WTC11 (cell line): ENCODE measurements at regions not wholly inside any gene's neighbourhood (a gene's known extent, or its start where the extent isn't known, plus 50 kb on each side); places are given as distances from the start of the nearest gene placed in this dataset.

Experiments
- ATAC-seq: fragments of 200-7000 bp; cut with Tn5 transposase; 2 replicates; pipeline ENCODE4 v1.10.0; 2021; ENCODE audit warnings: mild to moderate bottlenecking, moderate library complexity
- CTCF ChIA-PET: fragments of 300-600 bp; sonication (Branson Sonifier 250); formaldehyde crosslinking; loops from one replicate; lab custom pipeline; 2021; ENCODE audit warnings: antibody characterized with exemption; lab: Charles Lee
- POLR2A ChIA-PET: fragments of 350-600 bp; sonication (Branson Sonifier 250); formaldehyde crosslinking; loops from one replicate; lab custom pipeline; 2021; ENCODE audit warnings: antibody characterized with exemption; lab: Charles Lee
- DNase-seq: peaks from one replicate; pipeline ENCODE4 v3.0.0; 2021; ENCODE audit warnings: low spot score
- H3K27ac Mint-ChIP-seq: 2 replicates; pipeline ENCODE4 v1.8.0; 2021; ENCODE audit warnings: mixed read lengths
- H3K27me3 Mint-ChIP-seq: 2 replicates; pipeline ENCODE4 v1.8.0; 2021; ENCODE audit warnings: low read depth, mild to moderate bottlenecking, moderate library complexity, mixed read lengths
- H3K36me3 Mint-ChIP-seq: 2 replicates; pipeline ENCODE4 v1.8.0; 2021; ENCODE audit warnings: mixed read lengths
- H3K4me1 Mint-ChIP-seq: 2 replicates; pipeline ENCODE4 v1.8.0; 2022; ENCODE audit warnings: mixed read lengths
- H3K4me3 Mint-ChIP-seq: 2 replicates; pipeline ENCODE4 v1.8.0; 2021; ENCODE audit warnings: mild to moderate bottlenecking, moderate library complexity, mixed read lengths
- H3K9me3 Mint-ChIP-seq: 2 replicates; pipeline ENCODE4 v1.8.0; 2021; ENCODE audit warnings: mixed read lengths
- ATF1 ChIP-seq: sonication (generic); formaldehyde crosslinking; IDR thresholded peaks from 2 replicates; pipeline ENCODE4 v1.8.1; 2023; ENCODE audit warnings: mild to moderate bottlenecking, moderate library complexity, missing genetic modification reagents
- ESRRA ChIP-seq: sonication (generic); formaldehyde crosslinking; IDR thresholded peaks from 2 replicates; pipeline ENCODE4 v1.8.1; 2022; ENCODE audit warnings: mild to moderate bottlenecking, missing genetic modification reagents, borderline replicate concordance
- ETV6 ChIP-seq: sonication (generic); formaldehyde crosslinking; IDR thresholded peaks from 2 replicates; pipeline ENCODE4 v1.8.1; 2022; ENCODE audit warnings: mild to moderate bottlenecking, missing genetic modification reagents
- GTF2I ChIP-seq: fragments of 250-450 bp; sonication (Bioruptor Pico); conservative IDR thresholded peaks from 2 replicates; pipeline ENCODE4 v1.4.0; 2021; ENCODE audit warnings: mild to moderate bottlenecking
- NFATC4 ChIP-seq: fragments of 250-450 bp; sonication (Bioruptor Pico); IDR thresholded peaks from 2 replicates; pipeline ENCODE4 v1.9.0; 2021; ENCODE audit warnings: mild to moderate bottlenecking
- NR1H2 ChIP-seq: sonication (generic); formaldehyde crosslinking; IDR thresholded peaks from 2 replicates; pipeline ENCODE4 v1.9.0; 2021; ENCODE audit warnings: mild to moderate bottlenecking, moderate library complexity, missing genetic modification reagents
- NR3C1 ChIP-seq: sonication (generic); formaldehyde crosslinking; conservative IDR thresholded peaks from 2 replicates; pipeline ENCODE4 v1.8.1; 2023; ENCODE audit warnings: low read depth, mild to moderate bottlenecking, missing genetic modification reagents
- ZBTB21 ChIP-seq: sonication (generic); formaldehyde crosslinking; IDR thresholded peaks from 2 replicates; pipeline ENCODE4 v1.8.1; 2023; ENCODE audit warnings: mild to moderate bottlenecking, missing genetic modification reagents, borderline replicate concordance
- ZNF121 ChIP-seq: sonication (generic); formaldehyde crosslinking; IDR thresholded peaks from 2 replicates; pipeline ENCODE4 v1.8.0; 2023; ENCODE audit warnings: missing genetic modification reagents
- ZNF263 ChIP-seq: sonication (generic); formaldehyde crosslinking; IDR thresholded peaks from 2 replicates; pipeline ENCODE4 v1.8.1; 2022; ENCODE audit warnings: low read depth, mild to moderate bottlenecking, moderate library complexity, missing genetic modification reagents
- ZNF416 ChIP-seq: fragments of 250-450 bp; sonication (Bioruptor Pico); IDR thresholded peaks from 2 replicates; pipeline ENCODE4 v1.9.0; 2021; ENCODE audit warnings: mild to moderate bottlenecking, inconsistent platforms
- ZNF671 ChIP-seq: fragments of 250-450 bp; sonication (Bioruptor Pico); IDR thresholded peaks from 2 replicates; pipeline ENCODE4 v1.8.0; 2021; ENCODE audit warnings: mild to moderate bottlenecking
- TF ChIP-seq, protein P1 (sequence below): fragments of 250-450 bp; sonication (Bioruptor Pico); IDR thresholded peaks from 2 replicates; pipeline ENCODE4 v1.9.0; 2021; ENCODE audit warnings: mild to moderate bottlenecking
- TF ChIP-seq, protein P2 (sequence below): fragments of 250-450 bp; sonication (Bioruptor Pico); conservative IDR thresholded peaks from 2 replicates; pipeline ENCODE4 v1.9.0; 2021; ENCODE audit warnings: mild to moderate bottlenecking
- TF ChIP-seq, protein P3 (sequence below): sonication (generic); formaldehyde crosslinking; IDR thresholded peaks from 2 replicates; pipeline ENCODE4 v1.8.0; 2022; ENCODE audit warnings: mild to moderate bottlenecking, missing genetic modification reagents
- TF ChIP-seq, protein P4 (sequence below): sonication (generic); formaldehyde crosslinking; IDR thresholded peaks from 2 replicates; pipeline ENCODE4 v1.8.1; 2023; ENCODE audit warnings: mild to moderate bottlenecking, missing genetic modification reagents, moderate library complexity
- TF ChIP-seq, protein P5 (sequence below): sonication (generic); formaldehyde crosslinking; conservative IDR thresholded peaks from 2 replicates; pipeline ENCODE4 v1.8.1; 2023; ENCODE audit warnings: mild to moderate bottlenecking, low read depth, missing genetic modification reagents, moderate library complexity
- TF ChIP-seq, protein P6 (sequence below): sonication (generic); formaldehyde crosslinking; IDR thresholded peaks from 2 replicates; pipeline ENCODE4 v1.8.1; 2023; ENCODE audit warnings: mild to moderate bottlenecking, missing genetic modification reagents
- TF ChIP-seq, protein P7 (sequence below): fragments of 200-600 bp; IDR thresholded peaks from 2 replicates; pipeline ENCODE4 v1.8.0; 2022; ENCODE audit warnings: antibody characterized with exemption
- TF ChIP-seq, protein P8 (sequence below): sonication (generic); formaldehyde crosslinking; IDR thresholded peaks from 2 replicates; pipeline ENCODE4 v1.8.1; 2022; ENCODE audit warnings: mild to moderate bottlenecking, moderate library complexity, missing genetic modification reagents
- TF ChIP-seq, protein P9 (sequence below): sonication (generic); formaldehyde crosslinking; IDR thresholded peaks from 2 replicates; pipeline ENCODE4 v1.8.0; 2023; ENCODE audit warnings: missing genetic modification reagents, mild to moderate bottlenecking, borderline replicate concordance

DNA sequence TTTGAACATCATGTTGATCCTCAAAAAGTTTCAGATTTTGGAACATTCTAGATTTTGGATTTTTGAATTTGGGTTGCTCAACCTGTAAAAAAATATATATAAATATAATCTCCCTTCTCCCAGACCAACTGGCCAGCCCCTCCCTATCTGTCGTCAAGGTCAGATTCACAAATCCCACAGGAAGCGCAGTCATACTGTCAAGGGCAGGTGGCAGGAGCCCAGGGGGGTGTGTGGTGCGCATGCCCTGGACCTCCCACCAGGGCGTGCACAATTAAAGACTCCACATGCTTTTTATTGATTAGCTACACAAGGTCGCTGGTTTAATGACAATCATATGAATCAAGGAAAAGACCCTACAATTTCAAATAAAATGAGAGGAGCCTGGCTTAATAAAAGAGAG lies 77.0 kb upstream of the EEPD1 start:
- Mint-ChIP-seq H3K4me3 (no peak overlapping the region), H3K4me1 (peaks cover 13% of the 10 kb centered on the region), H3K27me3 (no peaks in the 10 kb centered on the region; the same call in none of the 2 replicates), H3K27ac (no peak overlapping the region), H3K36me3 (no peaks in the 10 kb centered on the region), H3K9me3 (peaks cover 11% of the 10 kb centered on the region)
- ChIA-PET CTCF (no interaction called here), POLR2A (no interaction called here)
- no peak for DNase-seq
- TF ChIP-seq, protein P1, sequence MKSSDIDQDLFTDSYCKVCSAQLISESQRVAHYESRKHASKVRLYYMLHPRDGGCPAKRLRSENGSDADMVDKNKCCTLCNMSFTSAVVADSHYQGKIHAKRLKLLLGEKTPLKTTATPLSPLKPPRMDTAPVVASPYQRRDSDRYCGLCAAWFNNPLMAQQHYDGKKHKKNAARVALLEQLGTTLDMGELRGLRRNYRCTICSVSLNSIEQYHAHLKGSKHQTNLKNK (CRISPR knock-in tag) = no peak
- no peak for TF ChIP-seq NR3C1
- no peak for TF ChIP-seq ATF1 (CRISPR knock-in tag)
- TF ChIP-seq, protein P2, sequence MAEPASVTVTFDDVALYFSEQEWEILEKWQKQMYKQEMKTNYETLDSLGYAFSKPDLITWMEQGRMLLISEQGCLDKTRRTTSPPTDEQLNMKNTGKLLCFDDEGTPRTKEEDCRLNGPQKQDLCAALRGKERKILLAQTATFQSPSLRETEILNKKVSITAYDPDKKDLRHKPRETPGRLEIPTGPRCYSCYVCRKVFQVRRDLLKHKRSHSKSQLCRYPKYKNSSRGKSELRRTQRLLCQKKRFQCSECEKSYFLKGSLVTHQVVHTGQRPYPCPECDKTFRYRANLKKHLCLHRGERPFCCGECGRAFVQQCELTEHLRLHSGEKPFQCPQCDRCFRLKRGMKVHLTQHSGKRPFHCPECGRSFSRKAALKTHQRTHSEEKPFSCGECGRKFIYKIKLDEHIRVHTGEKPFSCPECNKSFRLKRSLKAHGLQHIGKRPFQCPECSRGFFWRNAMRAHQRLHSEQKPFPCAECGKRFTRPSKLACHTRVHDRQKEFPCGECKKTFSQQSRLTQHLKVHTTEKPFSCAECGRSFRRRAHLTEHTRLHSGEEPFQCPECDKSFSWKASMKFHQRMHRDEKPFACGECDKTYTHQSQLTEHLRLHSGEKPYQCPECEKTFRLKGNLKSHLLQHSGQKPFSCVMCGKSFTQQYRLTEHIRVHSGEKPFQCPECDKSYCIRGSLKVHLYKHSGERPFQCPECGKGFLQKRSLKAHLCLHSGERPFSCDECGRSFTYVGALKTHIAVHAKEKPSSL = no peak
- TF ChIP-seq, protein P3, sequence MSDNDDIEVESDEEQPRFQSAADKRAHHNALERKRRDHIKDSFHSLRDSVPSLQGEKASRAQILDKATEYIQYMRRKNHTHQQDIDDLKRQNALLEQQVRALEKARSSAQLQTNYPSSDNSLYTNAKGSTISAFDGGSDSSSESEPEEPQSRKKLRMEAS (CRISPR knock-in tag) = no peak
- TF ChIP-seq, protein P4, sequence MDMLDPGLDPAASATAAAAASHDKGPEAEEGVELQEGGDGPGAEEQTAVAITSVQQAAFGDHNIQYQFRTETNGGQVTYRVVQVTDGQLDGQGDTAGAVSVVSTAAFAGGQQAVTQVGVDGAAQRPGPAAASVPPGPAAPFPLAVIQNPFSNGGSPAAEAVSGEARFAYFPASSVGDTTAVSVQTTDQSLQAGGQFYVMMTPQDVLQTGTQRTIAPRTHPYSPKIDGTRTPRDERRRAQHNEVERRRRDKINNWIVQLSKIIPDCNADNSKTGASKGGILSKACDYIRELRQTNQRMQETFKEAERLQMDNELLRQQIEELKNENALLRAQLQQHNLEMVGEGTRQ (CRISPR knock-in tag) = no peak
- TF ChIP-seq ESRRA (CRISPR knock-in tag) = no peak
- no peak for TF ChIP-seq ETV6
- TF ChIP-seq ZNF121 (CRISPR knock-in tag) = no peak
- TF ChIP-seq NFATC4 (CRISPR knock-in tag) = no peak
- TF ChIP-seq, protein P5, sequence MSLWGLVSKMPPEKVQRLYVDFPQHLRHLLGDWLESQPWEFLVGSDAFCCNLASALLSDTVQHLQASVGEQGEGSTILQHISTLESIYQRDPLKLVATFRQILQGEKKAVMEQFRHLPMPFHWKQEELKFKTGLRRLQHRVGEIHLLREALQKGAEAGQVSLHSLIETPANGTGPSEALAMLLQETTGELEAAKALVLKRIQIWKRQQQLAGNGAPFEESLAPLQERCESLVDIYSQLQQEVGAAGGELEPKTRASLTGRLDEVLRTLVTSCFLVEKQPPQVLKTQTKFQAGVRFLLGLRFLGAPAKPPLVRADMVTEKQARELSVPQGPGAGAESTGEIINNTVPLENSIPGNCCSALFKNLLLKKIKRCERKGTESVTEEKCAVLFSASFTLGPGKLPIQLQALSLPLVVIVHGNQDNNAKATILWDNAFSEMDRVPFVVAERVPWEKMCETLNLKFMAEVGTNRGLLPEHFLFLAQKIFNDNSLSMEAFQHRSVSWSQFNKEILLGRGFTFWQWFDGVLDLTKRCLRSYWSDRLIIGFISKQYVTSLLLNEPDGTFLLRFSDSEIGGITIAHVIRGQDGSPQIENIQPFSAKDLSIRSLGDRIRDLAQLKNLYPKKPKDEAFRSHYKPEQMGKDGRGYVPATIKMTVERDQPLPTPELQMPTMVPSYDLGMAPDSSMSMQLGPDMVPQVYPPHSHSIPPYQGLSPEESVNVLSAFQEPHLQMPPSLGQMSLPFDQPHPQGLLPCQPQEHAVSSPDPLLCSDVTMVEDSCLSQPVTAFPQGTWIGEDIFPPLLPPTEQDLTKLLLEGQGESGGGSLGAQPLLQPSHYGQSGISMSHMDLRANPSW (CRISPR knock-in tag) = no peak
- TF ChIP-seq ZNF263 = no peak
- TF ChIP-seq, protein P6, sequence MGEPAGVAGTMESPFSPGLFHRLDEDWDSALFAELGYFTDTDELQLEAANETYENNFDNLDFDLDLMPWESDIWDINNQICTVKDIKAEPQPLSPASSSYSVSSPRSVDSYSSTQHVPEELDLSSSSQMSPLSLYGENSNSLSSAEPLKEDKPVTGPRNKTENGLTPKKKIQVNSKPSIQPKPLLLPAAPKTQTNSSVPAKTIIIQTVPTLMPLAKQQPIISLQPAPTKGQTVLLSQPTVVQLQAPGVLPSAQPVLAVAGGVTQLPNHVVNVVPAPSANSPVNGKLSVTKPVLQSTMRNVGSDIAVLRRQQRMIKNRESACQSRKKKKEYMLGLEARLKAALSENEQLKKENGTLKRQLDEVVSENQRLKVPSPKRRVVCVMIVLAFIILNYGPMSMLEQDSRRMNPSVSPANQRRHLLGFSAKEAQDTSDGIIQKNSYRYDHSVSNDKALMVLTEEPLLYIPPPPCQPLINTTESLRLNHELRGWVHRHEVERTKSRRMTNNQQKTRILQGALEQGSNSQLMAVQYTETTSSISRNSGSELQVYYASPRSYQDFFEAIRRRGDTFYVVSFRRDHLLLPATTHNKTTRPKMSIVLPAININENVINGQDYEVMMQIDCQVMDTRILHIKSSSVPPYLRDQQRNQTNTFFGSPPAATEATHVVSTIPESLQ = no peak
- no peak for ATAC-seq

DNA sequence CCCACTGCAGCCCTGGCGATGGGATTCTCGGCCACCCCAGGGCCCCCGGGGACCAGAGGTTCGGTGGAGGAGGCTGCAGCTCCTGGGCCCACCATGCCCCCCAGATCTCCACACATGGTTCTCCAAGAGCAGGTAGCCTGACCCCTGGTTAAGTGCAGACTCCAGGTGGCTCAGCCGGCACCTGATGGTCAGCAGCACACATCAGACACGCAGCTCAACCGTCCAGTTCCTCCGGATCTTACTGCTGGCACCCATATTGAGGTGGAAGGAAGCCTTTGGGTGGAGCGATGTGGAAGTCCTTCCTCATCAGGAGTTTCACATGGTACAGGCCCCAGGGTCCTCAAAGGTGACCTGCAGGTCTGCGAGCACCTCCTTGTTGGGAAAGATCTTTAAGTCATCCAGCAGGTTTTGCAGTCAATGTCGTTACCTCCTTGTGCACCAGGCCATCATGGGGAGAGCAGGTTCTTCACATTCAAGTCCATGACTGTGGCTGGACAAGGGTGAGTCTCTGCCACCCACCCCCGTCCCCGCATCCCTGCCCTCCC lies 74.2 kb upstream of the EEPD1 start:
- peaks cover 13% of the 10 kb centered on the region for H3K4me1 Mint-ChIP-seq
- no peak for DNase-seq
- no peaks in the 10 kb centered on the region; the same call in none of the 2 replicates for H3K27me3 Mint-ChIP-seq
- H3K9me3 Mint-ChIP-seq = no peaks in the 10 kb centered on the region
- H3K36me3 Mint-ChIP-seq = no peaks in the 10 kb centered on the region
- H3K27ac Mint-ChIP-seq = no peak overlapping the region
- H3K4me3 Mint-ChIP-seq = no peak overlapping the region
- ATAC-seq = no peak
- POLR2A ChIA-PET = no interaction called here
- CTCF ChIA-PET = no interaction called here
- TF ChIP-seq NR1H2 (CRISPR knock-in tag) (no peak), ZNF416 (CRISPR knock-in tag) (no peak), GTF2I (no peak), ZBTB21 (CRISPR knock-in tag) (no peak), ZNF671 (no peak)
- TF ChIP-seq, protein P7, sequence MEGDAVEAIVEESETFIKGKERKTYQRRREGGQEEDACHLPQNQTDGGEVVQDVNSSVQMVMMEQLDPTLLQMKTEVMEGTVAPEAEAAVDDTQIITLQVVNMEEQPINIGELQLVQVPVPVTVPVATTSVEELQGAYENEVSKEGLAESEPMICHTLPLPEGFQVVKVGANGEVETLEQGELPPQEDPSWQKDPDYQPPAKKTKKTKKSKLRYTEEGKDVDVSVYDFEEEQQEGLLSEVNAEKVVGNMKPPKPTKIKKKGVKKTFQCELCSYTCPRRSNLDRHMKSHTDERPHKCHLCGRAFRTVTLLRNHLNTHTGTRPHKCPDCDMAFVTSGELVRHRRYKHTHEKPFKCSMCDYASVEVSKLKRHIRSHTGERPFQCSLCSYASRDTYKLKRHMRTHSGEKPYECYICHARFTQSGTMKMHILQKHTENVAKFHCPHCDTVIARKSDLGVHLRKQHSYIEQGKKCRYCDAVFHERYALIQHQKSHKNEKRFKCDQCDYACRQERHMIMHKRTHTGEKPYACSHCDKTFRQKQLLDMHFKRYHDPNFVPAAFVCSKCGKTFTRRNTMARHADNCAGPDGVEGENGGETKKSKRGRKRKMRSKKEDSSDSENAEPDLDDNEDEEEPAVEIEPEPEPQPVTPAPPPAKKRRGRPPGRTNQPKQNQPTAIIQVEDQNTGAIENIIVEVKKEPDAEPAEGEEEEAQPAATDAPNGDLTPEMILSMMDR = no peak
- TF ChIP-seq, protein P8, sequence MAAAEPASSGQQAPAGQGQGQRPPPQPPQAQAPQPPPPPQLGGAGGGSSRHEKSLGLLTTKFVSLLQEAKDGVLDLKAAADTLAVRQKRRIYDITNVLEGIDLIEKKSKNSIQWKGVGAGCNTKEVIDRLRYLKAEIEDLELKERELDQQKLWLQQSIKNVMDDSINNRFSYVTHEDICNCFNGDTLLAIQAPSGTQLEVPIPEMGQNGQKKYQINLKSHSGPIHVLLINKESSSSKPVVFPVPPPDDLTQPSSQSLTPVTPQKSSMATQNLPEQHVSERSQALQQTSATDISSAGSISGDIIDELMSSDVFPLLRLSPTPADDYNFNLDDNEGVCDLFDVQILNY (CRISPR knock-in tag) = no peak
- TF ChIP-seq, protein P9, sequence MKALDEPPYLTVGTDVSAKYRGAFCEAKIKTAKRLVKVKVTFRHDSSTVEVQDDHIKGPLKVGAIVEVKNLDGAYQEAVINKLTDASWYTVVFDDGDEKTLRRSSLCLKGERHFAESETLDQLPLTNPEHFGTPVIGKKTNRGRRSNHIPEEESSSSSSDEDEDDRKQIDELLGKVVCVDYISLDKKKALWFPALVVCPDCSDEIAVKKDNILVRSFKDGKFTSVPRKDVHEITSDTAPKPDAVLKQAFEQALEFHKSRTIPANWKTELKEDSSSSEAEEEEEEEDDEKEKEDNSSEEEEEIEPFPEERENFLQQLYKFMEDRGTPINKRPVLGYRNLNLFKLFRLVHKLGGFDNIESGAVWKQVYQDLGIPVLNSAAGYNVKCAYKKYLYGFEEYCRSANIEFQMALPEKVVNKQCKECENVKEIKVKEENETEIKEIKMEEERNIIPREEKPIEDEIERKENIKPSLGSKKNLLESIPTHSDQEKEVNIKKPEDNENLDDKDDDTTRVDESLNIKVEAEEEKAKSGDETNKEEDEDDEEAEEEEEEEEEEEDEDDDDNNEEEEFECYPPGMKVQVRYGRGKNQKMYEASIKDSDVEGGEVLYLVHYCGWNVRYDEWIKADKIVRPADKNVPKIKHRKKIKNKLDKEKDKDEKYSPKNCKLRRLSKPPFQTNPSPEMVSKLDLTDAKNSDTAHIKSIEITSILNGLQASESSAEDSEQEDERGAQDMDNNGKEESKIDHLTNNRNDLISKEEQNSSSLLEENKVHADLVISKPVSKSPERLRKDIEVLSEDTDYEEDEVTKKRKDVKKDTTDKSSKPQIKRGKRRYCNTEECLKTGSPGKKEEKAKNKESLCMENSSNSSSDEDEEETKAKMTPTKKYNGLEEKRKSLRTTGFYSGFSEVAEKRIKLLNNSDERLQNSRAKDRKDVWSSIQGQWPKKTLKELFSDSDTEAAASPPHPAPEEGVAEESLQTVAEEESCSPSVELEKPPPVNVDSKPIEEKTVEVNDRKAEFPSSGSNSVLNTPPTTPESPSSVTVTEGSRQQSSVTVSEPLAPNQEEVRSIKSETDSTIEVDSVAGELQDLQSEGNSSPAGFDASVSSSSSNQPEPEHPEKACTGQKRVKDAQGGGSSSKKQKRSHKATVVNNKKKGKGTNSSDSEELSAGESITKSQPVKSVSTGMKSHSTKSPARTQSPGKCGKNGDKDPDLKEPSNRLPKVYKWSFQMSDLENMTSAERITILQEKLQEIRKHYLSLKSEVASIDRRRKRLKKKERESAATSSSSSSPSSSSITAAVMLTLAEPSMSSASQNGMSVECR = no peak
